ENCODE measurements at regions not wholly inside any gene's neighbourhood (a gene's known extent, or its start where the extent isn't known, plus 50 kb on each side); places are given as distances from the start of the nearest gene placed in this dataset.

DNA sequence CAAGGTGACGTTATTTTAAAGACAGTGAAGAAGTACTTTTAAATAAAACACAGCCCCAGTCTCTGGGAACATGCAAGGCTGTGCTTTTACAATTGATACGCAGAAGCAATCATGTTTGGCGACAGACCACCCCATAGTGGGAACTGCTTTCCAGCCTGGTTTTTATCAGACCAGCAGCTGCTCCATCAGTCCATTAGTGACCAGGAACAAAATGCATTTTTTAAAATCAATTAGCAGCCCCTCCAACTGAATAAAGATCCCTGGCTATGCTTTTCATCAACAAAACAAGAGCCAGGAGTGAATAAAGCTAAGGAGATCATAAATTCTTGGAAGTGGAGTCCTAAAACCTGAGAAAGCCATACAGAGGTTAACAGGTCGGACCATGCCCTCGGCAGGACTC lies 153.0 kb upstream of the TENM3 start:
- no peaks in the 10 kb centered on the region for H3K36me3 ChIP-seq (ENCODE audit: insufficient read depth, low read length)
- H3K27me3 ChIP-seq (ENCODE audit: control insufficient read depth, insufficient read depth, low read length): no peaks in the 10 kb centered on the region
- H3K4me1 ChIP-seq (ENCODE audit: control insufficient read depth, insufficient read depth, low read length): no peaks in the 10 kb centered on the region
- H3K9me3 ChIP-seq (replicated peaks; ENCODE audit: low read length): no peaks in the 10 kb centered on the region
- H3K4me3 ChIP-seq (ENCODE audit: low read length): no peak overlapping the region
- H3K4me2 ChIP-seq (ENCODE audit: low read length): no peak overlapping the region
- H3K9ac ChIP-seq (ENCODE audit: low read depth, low read length): no peak overlapping the region

DNA sequence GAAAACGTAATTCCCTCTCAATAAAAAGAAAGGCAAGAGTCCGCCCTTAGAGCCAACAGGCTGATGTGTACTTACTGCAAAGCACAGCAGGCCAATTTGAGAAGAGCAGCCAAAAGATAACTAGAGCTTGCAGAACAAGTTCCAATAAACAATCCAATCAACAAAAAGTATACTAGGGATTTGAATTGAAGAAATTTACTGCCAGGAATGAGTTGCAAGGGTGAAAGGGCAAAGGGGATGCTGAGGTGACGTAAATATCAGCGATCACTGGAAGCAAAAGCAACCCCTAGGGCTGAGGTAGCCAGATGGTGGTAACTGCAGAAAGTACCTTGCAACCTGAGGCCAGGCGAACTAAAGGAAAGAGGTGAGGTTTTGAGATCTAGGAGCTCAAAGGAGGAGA lies 152.1 kb upstream of the TENM3 start:
- Histone ChIP-seq H3K9me3 (replicated peaks; ENCODE audit: low read length) (no peaks in the 10 kb centered on the region), H3K36me3 (ENCODE audit: insufficient read depth, low read length) (no peaks in the 10 kb centered on the region), H3K4me3 (ENCODE audit: low read length) (no peak overlapping the region), H3K27me3 (ENCODE audit: control insufficient read depth, insufficient read depth, low read length) (no peaks in the 10 kb centered on the region), H3K4me2 (ENCODE audit: low read length) (no peak overlapping the region), H3K4me1 (ENCODE audit: control insufficient read depth, insufficient read depth, low read length) (no peaks in the 10 kb centered on the region), H3K9ac (ENCODE audit: low read depth, low read length) (no peak overlapping the region)

DNA sequence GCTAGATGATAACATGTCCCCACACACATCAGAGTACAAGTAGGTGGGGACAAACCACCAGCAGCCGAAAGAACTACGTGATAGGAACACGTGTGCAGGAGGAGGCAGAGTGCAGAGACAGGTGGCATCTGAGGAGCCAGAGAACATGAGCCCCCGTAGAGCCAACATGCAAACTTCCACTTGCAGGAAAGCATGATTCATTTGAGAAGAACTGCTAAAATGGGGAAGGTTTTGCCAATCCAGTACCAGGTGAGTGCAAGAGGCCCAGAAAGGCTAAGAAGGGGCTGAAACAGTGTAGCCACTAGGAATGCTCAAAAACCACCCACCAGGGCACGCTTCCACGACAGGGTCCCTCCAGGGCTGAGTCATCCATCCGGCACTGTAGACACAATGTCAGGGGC lies 149.8 kb upstream of the TENM3 start:
- H3K4me1 ChIP-seq (ENCODE audit: control insufficient read depth, insufficient read depth, low read length): no peaks in the 10 kb centered on the region
- no peak overlapping the region for H3K4me2 ChIP-seq (ENCODE audit: low read length)
- no peaks in the 10 kb centered on the region for H3K9me3 ChIP-seq (replicated peaks; ENCODE audit: low read length)
- H3K4me3 ChIP-seq (ENCODE audit: low read length): no peak overlapping the region
- no peak overlapping the region for H3K9ac ChIP-seq (ENCODE audit: low read depth, low read length)
- H3K27me3 ChIP-seq (ENCODE audit: control insufficient read depth, insufficient read depth, low read length): no peaks in the 10 kb centered on the region
- no peaks in the 10 kb centered on the region for H3K36me3 ChIP-seq (ENCODE audit: insufficient read depth, low read length)

DNA sequence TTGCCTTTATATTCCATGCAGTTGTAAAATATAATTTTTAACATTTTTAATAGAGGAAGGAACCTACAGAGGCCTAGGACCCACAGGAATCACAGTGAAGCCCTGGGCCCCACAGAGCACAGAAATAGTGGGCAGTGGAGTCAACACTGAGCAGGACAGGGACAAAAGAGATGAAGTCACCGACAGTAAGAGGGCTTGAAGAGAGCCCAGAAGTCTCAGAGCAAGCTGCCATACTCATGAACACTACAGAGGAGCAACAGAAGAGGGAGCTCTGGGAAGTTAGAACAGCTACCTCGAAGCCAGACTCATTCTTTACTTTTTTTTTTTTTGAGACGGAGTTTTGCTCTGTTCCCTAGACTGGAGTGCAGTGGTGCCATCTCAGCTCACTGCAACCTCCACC lies 149.3 kb upstream of the TENM3 start:
- no peak overlapping the region for H3K9ac ChIP-seq (ENCODE audit: low read depth, low read length)
- no peak overlapping the region for H3K4me2 ChIP-seq (ENCODE audit: low read length)
- H3K4me3 ChIP-seq (ENCODE audit: low read length): no peak overlapping the region
- no peaks in the 10 kb centered on the region for H3K4me1 ChIP-seq (ENCODE audit: control insufficient read depth, insufficient read depth, low read length)
- no peaks in the 10 kb centered on the region for H3K36me3 ChIP-seq (ENCODE audit: insufficient read depth, low read length)
- H3K9me3 ChIP-seq (replicated peaks; ENCODE audit: low read length): no peaks in the 10 kb centered on the region
- H3K27me3 ChIP-seq (ENCODE audit: control insufficient read depth, insufficient read depth, low read length): no peaks in the 10 kb centered on the region

DNA sequence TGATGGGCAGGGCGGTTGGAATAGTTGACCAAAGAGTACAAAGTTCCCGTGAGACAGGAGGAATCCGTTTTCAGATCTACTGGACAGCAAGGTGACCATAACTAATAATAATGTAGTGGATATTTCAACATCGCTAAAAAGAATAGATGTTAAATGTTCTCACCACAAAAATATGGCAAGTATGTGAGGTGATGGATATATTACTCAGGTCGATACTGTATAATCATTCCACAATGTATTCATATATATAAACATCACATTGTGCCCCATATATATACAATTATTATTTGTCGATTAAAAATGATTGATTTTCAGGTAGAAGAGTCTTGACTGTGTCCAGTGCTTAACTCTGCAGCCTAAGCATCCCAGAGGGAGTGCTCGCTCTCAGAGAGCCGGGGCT lies 141.6 kb upstream of the TENM3 start:
- Histone ChIP-seq H3K9me3 (replicated peaks; ENCODE audit: low read length) (no peaks in the 10 kb centered on the region), H3K4me3 (ENCODE audit: low read length) (no peak overlapping the region), H3K27me3 (ENCODE audit: control insufficient read depth, insufficient read depth, low read length) (no peaks in the 10 kb centered on the region), H3K4me2 (ENCODE audit: low read length) (no peak overlapping the region), H3K4me1 (ENCODE audit: control insufficient read depth, insufficient read depth, low read length) (no peaks in the 10 kb centered on the region), H3K36me3 (ENCODE audit: insufficient read depth, low read length) (no peaks in the 10 kb centered on the region), H3K9ac (ENCODE audit: low read depth, low read length) (no peak overlapping the region)

DNA sequence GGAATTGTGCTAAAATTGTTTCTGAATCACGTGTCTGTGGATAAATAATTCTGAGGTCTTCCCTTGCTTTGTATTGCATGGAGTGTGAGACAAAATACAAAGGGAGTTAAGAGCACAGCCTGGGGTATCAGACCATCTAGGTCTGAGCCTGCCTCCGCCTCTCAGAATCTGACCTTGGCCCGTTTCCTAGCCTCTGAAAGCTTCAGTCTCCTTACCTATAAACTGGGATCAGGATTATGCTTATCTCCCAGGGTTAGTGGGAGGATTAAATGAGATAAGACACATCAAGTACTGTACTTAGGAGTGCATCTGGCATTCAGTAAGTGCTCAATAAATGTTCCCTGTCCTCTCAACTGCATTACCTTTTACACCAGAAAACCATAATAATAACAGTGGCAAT lies 140.6 kb upstream of the TENM3 start:
- H3K4me1 ChIP-seq (ENCODE audit: control insufficient read depth, insufficient read depth, low read length): no peaks in the 10 kb centered on the region
- H3K9ac ChIP-seq (ENCODE audit: low read depth, low read length): no peak overlapping the region
- H3K36me3 ChIP-seq (ENCODE audit: insufficient read depth, low read length): no peaks in the 10 kb centered on the region
- no peaks in the 10 kb centered on the region for H3K27me3 ChIP-seq (ENCODE audit: control insufficient read depth, insufficient read depth, low read length)
- H3K4me3 ChIP-seq (ENCODE audit: low read length): no peak overlapping the region
- no peaks in the 10 kb centered on the region for H3K9me3 ChIP-seq (replicated peaks; ENCODE audit: low read length)
- no peak overlapping the region for H3K4me2 ChIP-seq (ENCODE audit: low read length)

DNA sequence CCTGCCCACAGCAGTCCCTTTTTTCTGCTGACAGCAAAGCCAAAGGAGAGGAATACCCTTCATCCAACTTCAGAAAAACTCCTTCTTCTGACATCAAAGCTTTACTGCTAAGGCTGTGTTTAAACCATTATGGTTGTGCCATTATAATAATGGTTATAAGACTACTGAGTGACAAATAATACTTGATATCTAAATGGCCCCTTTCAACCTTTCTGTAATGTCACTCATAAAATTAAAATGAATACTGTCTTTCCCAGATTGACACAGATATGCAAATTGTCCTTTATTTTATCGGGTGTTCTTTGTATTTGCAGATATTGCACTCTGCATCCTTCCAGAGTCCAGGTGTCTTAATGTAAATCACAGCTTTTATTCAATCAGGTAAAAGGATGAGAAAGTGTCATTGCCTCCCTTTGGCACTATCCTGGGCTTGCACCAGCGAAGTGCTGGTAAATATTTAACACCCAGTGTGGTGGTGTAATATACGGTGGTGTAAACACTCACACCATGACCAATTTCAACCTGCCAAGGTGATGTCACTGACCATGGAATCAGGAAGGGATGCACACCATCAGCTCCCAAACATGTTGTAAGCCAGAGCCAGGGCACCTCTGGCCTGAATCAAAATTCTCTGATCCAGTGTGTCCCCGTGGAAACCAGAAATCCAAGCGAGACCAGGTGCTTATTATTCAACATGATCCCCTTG lies 139.4 kb upstream of the TENM3 start:
- Histone ChIP-seq H3K4me3 (ENCODE audit: low read length) (no peak overlapping the region), H3K4me1 (ENCODE audit: control insufficient read depth, insufficient read depth, low read length) (no peaks in the 10 kb centered on the region), H3K9ac (ENCODE audit: low read depth, low read length) (no peak overlapping the region), H3K9me3 (replicated peaks; ENCODE audit: low read length) (no peaks in the 10 kb centered on the region), H3K36me3 (ENCODE audit: insufficient read depth, low read length) (no peaks in the 10 kb centered on the region), H3K27me3 (ENCODE audit: control insufficient read depth, insufficient read depth, low read length) (no peaks in the 10 kb centered on the region), H3K4me2 (ENCODE audit: low read length) (no peak overlapping the region)

DNA sequence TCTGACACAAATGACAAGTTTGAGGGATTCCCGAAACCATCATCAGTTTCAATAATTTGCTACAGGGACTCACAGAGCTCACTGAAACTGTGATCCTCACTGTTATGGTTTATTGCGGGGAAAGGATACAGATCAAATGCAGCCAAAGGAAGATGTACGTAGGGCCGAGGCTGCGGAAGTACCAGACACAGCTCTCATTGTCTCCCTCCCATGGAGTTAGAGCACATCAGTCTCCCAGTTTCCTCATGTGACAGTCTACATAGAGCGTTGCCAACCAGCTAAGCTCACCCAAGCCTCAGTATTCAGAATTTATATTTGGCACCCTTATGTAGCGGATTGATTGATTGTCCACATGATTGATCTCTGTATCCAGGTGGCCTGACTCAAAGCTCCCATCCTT lies 137.8 kb upstream of the TENM3 start:
- H3K4me3 ChIP-seq (ENCODE audit: low read length): no peak overlapping the region

DNA sequence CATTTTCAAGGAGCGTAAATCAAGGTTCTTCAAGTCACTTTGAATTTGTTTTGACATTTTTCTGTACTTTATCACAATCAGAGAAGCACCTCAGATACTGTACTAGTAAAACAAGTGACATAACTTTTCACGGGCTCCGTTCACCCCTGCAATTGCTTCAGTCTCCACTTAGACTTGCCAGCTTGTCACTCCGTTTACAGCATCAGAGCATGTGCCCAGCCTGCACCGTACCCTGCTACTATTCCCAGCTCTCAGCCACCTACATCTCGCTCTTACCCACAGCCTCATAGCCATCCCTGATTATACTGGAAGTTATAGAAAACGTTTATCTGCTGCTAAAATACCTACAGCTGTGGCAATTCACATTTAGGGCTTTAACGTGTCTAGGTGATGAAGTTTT lies 135.3 kb upstream of the TENM3 start:
- no peak overlapping the region for H3K9ac ChIP-seq (ENCODE audit: low read depth, low read length)
- H3K9me3 ChIP-seq (replicated peaks; ENCODE audit: low read length): no peaks in the 10 kb centered on the region
- H3K36me3 ChIP-seq (ENCODE audit: insufficient read depth, low read length): no peaks in the 10 kb centered on the region
- H3K4me1 ChIP-seq (ENCODE audit: control insufficient read depth, insufficient read depth, low read length): no peaks in the 10 kb centered on the region
- H3K4me3 ChIP-seq (ENCODE audit: low read length): no peak overlapping the region
- H3K27me3 ChIP-seq (ENCODE audit: control insufficient read depth, insufficient read depth, low read length): no peaks in the 10 kb centered on the region
- H3K4me2 ChIP-seq (ENCODE audit: low read length): no peak overlapping the region

More for the DNA sequence above, 137.8 kb upstream of the TENM3 start:
- Histone ChIP-seq H3K9me3 (replicated peaks; ENCODE audit: low read length) (no peaks in the 10 kb centered on the region), H3K27me3 (ENCODE audit: control insufficient read depth, insufficient read depth, low read length) (no peaks in the 10 kb centered on the region), H3K4me2 (ENCODE audit: low read length) (no peak overlapping the region), H3K9ac (ENCODE audit: low read depth, low read length) (no peak overlapping the region), H3K4me1 (ENCODE audit: control insufficient read depth, insufficient read depth, low read length) (no peaks in the 10 kb centered on the region), H3K36me3 (ENCODE audit: insufficient read depth, low read length) (no peaks in the 10 kb centered on the region)

DNA sequence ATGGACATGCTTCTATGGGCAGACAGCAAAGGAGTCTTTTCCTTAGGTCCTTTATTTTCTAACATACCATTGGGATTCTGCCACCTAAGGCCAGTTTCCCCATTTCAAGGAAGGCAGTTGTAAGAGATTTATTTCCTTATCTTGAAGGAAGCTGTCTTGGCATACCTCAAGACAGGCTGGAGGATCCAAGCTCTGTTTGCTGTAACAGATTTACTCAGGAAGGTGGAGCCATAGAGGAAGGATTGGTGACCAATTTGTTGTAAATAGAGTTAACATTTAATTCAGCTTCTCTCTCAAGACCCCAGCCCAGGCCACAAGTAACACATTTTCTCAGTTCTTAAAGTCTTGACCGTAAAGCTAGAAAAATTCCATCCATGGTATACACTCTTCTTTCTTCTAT lies 131.6 kb upstream of the TENM3 start:
- Histone ChIP-seq H3K27me3 (ENCODE audit: control insufficient read depth, insufficient read depth, low read length) (no peaks in the 10 kb centered on the region), H3K9me3 (replicated peaks; ENCODE audit: low read length) (no peaks in the 10 kb centered on the region), H3K9ac (ENCODE audit: low read depth, low read length) (no peak overlapping the region), H3K4me1 (ENCODE audit: control insufficient read depth, insufficient read depth, low read length) (no peaks in the 10 kb centered on the region), H3K4me2 (ENCODE audit: low read length) (no peak overlapping the region), H3K36me3 (ENCODE audit: insufficient read depth, low read length) (no peaks in the 10 kb centered on the region), H3K4me3 (ENCODE audit: low read length) (no peak overlapping the region)

DNA sequence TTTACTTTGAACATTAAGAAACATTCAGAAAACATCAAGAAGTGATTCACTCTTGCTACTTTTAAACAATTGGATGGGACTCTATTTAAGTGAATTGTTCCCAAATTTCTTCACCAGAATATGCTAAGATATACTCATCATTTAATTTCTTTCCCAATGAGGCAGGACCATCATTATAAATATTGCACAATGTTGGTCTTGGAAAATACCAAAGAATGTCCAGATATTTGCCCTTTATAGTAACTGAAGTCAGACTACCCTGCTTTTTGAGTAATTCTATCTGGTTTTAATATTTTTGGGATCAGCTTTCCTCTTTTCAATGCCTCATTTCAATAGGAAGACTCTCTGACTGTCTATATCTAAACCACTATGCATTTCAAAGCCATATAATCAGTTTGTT lies 129.4 kb upstream of the TENM3 start:
- Histone ChIP-seq H3K4me3 (ENCODE audit: low read length) (no peak overlapping the region), H3K4me1 (ENCODE audit: control insufficient read depth, insufficient read depth, low read length) (no peaks in the 10 kb centered on the region), H3K4me2 (ENCODE audit: low read length) (no peak overlapping the region), H3K9me3 (replicated peaks; ENCODE audit: low read length) (no peaks in the 10 kb centered on the region), H3K9ac (ENCODE audit: low read depth, low read length) (no peak overlapping the region), H3K27me3 (ENCODE audit: control insufficient read depth, insufficient read depth, low read length) (no peaks in the 10 kb centered on the region), H3K36me3 (ENCODE audit: insufficient read depth, low read length) (no peaks in the 10 kb centered on the region)

DNA sequence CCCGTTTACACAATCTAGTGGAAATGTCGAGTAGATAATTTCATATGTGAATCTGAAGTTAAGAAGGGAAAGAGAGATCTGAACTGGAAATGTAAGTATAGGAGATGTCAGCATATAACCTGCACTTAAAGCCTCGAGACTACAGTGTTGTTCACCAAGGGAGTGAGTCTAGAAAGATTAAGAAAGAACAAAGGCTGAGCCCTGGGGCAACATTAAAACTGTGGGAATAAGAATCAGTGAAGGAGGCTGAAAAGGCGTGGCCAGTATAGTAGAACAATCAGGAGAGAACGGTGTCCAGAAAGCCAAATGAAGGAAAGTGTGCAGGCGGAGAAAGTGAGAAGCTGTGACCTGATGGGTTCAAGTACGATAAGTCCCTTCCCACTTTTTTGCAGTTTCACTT lies 118.8 kb upstream of the TENM3 start:
- Histone ChIP-seq H3K27me3 (ENCODE audit: control insufficient read depth, insufficient read depth, low read length) (no peaks in the 10 kb centered on the region), H3K4me2 (ENCODE audit: low read length) (no peak overlapping the region), H3K9ac (ENCODE audit: low read depth, low read length) (no peak overlapping the region), H3K9me3 (replicated peaks; ENCODE audit: low read length) (peaks cover 7% of the 10 kb centered on the region), H3K4me1 (ENCODE audit: control insufficient read depth, insufficient read depth, low read length) (peaks cover 13% of the 10 kb centered on the region), H3K36me3 (ENCODE audit: insufficient read depth, low read length) (no peaks in the 10 kb centered on the region), H3K4me3 (ENCODE audit: low read length) (no peak overlapping the region)
